NT2/D1 (cell line): ENCODE measurements at regions not wholly inside any gene's neighbourhood (a gene's known extent, or its start where the extent isn't known, plus 50 kb on each side); places are given as distances from the start of the nearest gene placed in this dataset.

ENCODE experiments used
- DNase-seq: peaks from one replicate; pipeline ENCODE4 v3.0.0-alpha.2; 2011; ENCODE audit warnings: low read depth, low spot score
- H3K27me3 ChIP-seq: 2 replicates; pipeline ENCODE4 v1.6.0; 2011; ENCODE audit warnings: mild to moderate bottlenecking; ENCODE audit not compliant: insufficient read length, insufficient read depth
- H3K36me3 ChIP-seq: 2 replicates; pipeline ENCODE4 v1.6.1; 2011; ENCODE audit warnings: mild to moderate bottlenecking, low read length, mixed read lengths; ENCODE audit not compliant: insufficient read depth, insufficient read length
- H3K4me1 ChIP-seq: 2 replicates; pipeline ENCODE4 v1.5.1; 2011; ENCODE audit not compliant: insufficient read depth, insufficient read length
- H3K4me3 ChIP-seq: 2 replicates; pipeline ENCODE4 v1.5.1; 2011; ENCODE audit warnings: low read depth; ENCODE audit not compliant: insufficient read length
- H3K9ac ChIP-seq: 2 replicates; pipeline ENCODE4 v1.6.0; 2011; ENCODE audit warnings: low read depth; ENCODE audit not compliant: insufficient read length
- H3K9me3 ChIP-seq: 2 replicates; pipeline ENCODE4 v1.5.1; 2011; ENCODE audit warnings: mild to moderate bottlenecking, low read length; ENCODE audit not compliant: insufficient read depth
- SUZ12 ChIP-seq: IDR thresholded peaks from 2 replicates; pipeline ENCODE4 v1.6.1; 2011; ENCODE audit not compliant: insufficient read length, insufficient read depth; ENCODE audit errors: extremely low read depth
- YY1 ChIP-seq: IDR thresholded peaks from 2 replicates; pipeline ENCODE4 v1.6.1; 2011; ENCODE audit not compliant: insufficient read length, insufficient read depth
- ZNF274 ChIP-seq: IDR thresholded peaks from 2 replicates; pipeline ENCODE4 v1.6.1; 2011; ENCODE audit warnings: mild to moderate bottlenecking, low read depth, low read length

DNA sequence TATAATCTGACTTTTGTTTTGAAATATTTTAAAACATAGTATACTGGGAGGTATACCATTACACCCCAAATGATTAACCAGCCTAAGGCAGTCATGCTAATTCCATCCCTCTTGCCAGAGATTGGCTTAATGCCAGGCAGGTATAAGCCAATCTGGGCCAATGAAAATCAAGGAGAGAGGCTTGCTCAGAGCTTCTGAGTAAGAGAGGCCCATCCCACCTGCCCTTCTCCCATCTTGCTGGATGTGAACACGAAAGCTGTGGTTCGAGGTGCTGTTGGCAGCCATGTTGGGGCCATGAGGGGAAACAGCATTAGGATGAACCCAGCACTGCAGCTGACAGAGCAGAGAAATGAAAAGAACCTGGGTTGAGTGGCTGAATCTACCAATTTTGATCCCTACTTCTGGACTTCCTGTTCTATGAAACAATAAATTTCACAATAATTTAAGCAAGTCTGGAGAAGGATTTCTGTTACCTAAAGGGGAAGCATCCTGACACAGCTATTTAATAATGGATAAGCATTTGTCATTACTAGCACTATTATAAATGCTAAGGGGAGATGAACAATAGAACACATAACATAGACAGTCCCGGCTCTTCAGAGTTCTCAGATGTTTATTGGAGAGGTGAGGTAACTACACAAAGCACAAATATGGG, 152.3 kb downstream of the CDC5L start:
- H3K36me3 ChIP-seq, result no peaks in the 10 kb centered on the region
- TF ChIP-seq YY1 (no peak), ZNF274 (no peak), SUZ12 (no peak)
- no peaks in the 10 kb centered on the region for H3K27me3 ChIP-seq
- no peak overlapping the region for H3K9ac ChIP-seq
- peaks cover 3% of the 10 kb centered on the region for H3K4me1 ChIP-seq
- DNase-seq, result no peak
- no peaks in the 10 kb centered on the region; the same call in 1 of the 2 replicates for H3K9me3 ChIP-seq
- H3K4me3 ChIP-seq, result no peak overlapping the region

GRCh38 chr6:44540881-44541280, 153.4 kb downstream of the CDC5L start:
- H3K9me3 ChIP-seq, result no peaks in the 10 kb centered on the region; the same call in 1 of the 2 replicates
- no peak for DNase-seq
- no peaks in the 10 kb centered on the region for H3K36me3 ChIP-seq
- H3K4me3 ChIP-seq, result no peak overlapping the region
- no peaks in the 10 kb centered on the region for H3K27me3 ChIP-seq
- no peak overlapping the region for H3K9ac ChIP-seq
- H3K4me1 ChIP-seq, result peaks cover 3% of the 10 kb centered on the region
- TF ChIP-seq ZNF274, result no peak
- TF ChIP-seq YY1, result no peak
- TF ChIP-seq SUZ12, result no peak

DNA sequence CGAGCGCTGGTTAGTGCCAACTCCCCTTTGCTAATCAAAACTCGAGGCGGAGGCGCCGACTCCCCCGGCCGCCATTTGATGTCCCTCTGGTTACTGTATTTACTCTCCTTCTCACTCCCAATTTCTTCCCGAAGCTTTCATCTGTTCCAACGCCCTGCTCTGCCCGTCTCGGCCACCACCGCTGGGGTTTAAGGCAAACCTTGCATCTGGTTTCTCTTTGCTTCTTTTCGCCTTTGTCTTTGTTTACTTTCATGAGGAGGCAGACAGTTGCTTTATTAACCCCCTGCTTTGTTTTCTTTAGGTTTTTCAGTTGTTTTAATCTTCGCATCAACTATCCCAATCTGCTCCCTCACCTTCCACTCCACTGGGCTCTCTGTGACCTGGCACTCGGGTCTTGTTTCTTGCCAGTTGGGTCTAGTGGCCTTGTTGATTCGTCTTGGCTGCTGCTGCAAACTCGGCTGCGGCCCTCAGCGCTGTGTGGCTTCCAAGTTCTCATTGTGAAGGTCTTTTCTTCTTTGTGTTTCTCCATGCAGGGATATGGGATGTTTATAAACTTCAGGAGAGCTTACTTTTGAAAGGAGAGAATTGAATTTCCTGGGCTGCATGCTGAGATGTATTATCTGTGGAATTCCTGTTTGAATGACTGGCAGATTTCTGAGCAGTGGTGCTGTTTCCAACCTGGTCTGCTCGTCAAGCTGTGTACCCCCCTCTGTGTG, 155.1 kb downstream of the CDC5L start:
- no peaks in the 10 kb centered on the region; the same call in 1 of the 2 replicates for H3K9me3 ChIP-seq
- no peaks in the 10 kb centered on the region for H3K36me3 ChIP-seq
- DNase-seq, result peak; percentile 68
- TF ChIP-seq SUZ12 (no peak), YY1 (no peak), ZNF274 (no peak)
- no peaks in the 10 kb centered on the region for H3K27me3 ChIP-seq
- peak overlapping the region; percentile 56 for H3K9ac ChIP-seq
- no peak overlapping the region for H3K4me3 ChIP-seq
- peaks cover 3% of the 10 kb centered on the region for H3K4me1 ChIP-seq

GRCh38 chr6:44543664-44544063, 156.2 kb downstream of the CDC5L start:
- Histone ChIP-seq H3K9ac (no peak overlapping the region), H3K4me1 (peaks cover 3% of the 10 kb centered on the region), H3K4me3 (no peak overlapping the region), H3K27me3 (no peaks in the 10 kb centered on the region), H3K36me3 (no peaks in the 10 kb centered on the region), H3K9me3 (no peaks in the 10 kb centered on the region; the same call in 1 of the 2 replicates)
- no peak for TF ChIP-seq YY1
- TF ChIP-seq SUZ12, result no peak
- TF ChIP-seq ZNF274, result no peak
- DNase-seq, result no peak

GRCh38 chr6:44545224-44545623, 157.7 kb downstream of the CDC5L start:
- DNase-seq, result no peak
- no peak overlapping the region for H3K9ac ChIP-seq
- no peak for TF ChIP-seq YY1
- TF ChIP-seq ZNF274, result no peak
- no peak for TF ChIP-seq SUZ12
- H3K36me3 ChIP-seq, result no peaks in the 10 kb centered on the region
- peaks cover 3% of the 10 kb centered on the region for H3K4me1 ChIP-seq
- H3K27me3 ChIP-seq, result no peaks in the 10 kb centered on the region
- peaks cover 4% of the 10 kb centered on the region; the same call in 1 of the 2 replicates for H3K9me3 ChIP-seq
- no peak overlapping the region for H3K4me3 ChIP-seq

DNA sequence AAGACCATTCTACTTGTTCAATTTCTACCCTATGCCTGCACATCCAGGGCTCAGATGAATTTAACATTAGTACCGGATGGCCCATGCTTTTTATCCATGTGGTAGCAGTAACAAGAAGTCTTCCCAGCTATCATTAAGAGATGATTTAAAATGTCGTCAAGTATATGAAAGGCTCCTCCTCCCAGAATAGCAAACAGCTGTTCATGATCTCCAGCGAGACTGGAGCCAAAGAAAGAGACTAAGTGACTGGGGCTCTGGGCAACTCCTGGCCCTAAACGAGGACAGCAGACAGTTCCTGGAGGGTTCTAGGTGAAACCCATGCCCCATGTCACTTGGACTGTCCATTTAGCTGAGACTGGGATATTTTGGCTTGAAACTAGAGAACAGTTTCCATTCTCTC, 160.8 kb downstream of the CDC5L start:
- TF ChIP-seq YY1 (no peak), ZNF274 (no peak), SUZ12 (no peak)
- no peak for DNase-seq
- H3K36me3 ChIP-seq, result no peaks in the 10 kb centered on the region
- 0 out of 2 replicates have a peak, but pooled peaks cover 4% of the 10 kb centered on the region for H3K9me3 ChIP-seq
- no peak overlapping the region for H3K4me3 ChIP-seq
- H3K4me1 ChIP-seq, result no peaks in the 10 kb centered on the region
- H3K9ac ChIP-seq, result no peak overlapping the region
- H3K27me3 ChIP-seq, result no peaks in the 10 kb centered on the region

- Histone ChIP-seq H3K9me3 (0 out of 2 replicates have a peak, but pooled peaks cover 4% of the 10 kb centered on the region), H3K27me3 (no peaks in the 10 kb centered on the region), H3K4me3 (no peak overlapping the region), H3K36me3 (no peaks in the 10 kb centered on the region), H3K4me1 (no peaks in the 10 kb centered on the region), H3K9ac (no peak overlapping the region)
- DNase-seq, result no peak
- TF ChIP-seq SUZ12 (no peak), YY1 (no peak), ZNF274 (no peak)
These were observed 162.0 kb downstream of the CDC5L start for GRCh38 chr6:44549516-44549915.
